Keratinocyte (primary cell): ENCODE measurements at regions not wholly inside any gene's neighbourhood (a gene's known extent, or its start where the extent isn't known, plus 50 kb on each side); places are given as distances from the start of the nearest gene placed in this dataset.

Experiments used
- DNase-seq: peaks from one replicate; pipeline ENCODE4 v3.0.0-alpha.2; 2011; ENCODE audit warnings: low read depth, missing footprints, low spot score
- FAIRE-seq: peaks from 2 replicates; lab custom pipeline; 2011; peaks lifted over from hg19 to GRCh38; lab: Jason Lieb, UNC
- H2AFZ ChIP-seq: 2 replicates; pipeline ENCODE4 v1.6.0; 2012; ENCODE audit warnings: low read length, control low read depth, inconsistent platforms; ENCODE audit not compliant: control insufficient read depth
- H3K27ac ChIP-seq: 2 replicates; pipeline ENCODE4 v1.5.1; 2011; ENCODE audit warnings: low read length; ENCODE audit not compliant: control insufficient read depth, insufficient read depth
- H3K27me3 ChIP-seq: 3 replicates; pipeline ENCODE4 v1.6.0; 2011; ENCODE audit warnings: low read length; ENCODE audit not compliant: control insufficient read depth, insufficient read depth; ENCODE audit errors: extremely low read depth
- H3K36me3 ChIP-seq, 2 experiments: 2 replicates in 1 of 2; 3 replicates in 1 of 2; pipeline ENCODE4 v1.5.1; 2011; ENCODE audit warnings: low read length in 2 of 2, mild to moderate bottlenecking in 1 of 2; ENCODE audit not compliant: control insufficient read depth in 2 of 2, insufficient read depth in 2 of 2; ENCODE audit errors: extremely low read depth in 1 of 2
- H3K4me1 ChIP-seq: 3 replicates; pipeline ENCODE4 v1.5.1; 2011; ENCODE audit warnings: low read length; ENCODE audit not compliant: control insufficient read depth, insufficient read depth; ENCODE audit errors: extremely low read depth
- H3K4me2 ChIP-seq: 3 replicates; pipeline ENCODE4 v1.6.0; 2011; ENCODE audit warnings: low read depth, low read length; ENCODE audit not compliant: control insufficient read depth, insufficient read depth; ENCODE audit errors: extremely low read depth
- H3K4me3 ChIP-seq, 3 experiments: fragments of 200-600 bp in 1 of 3; sonication (generic) in 1 of 3; 2 replicates in 2 of 3; 3 replicates in 1 of 3; pipeline ENCODE4 v1.5.1; 2011 to 2016; ENCODE audit warnings: low read length in 3 of 3, mild to moderate bottlenecking in 3 of 3, control low read depth in 2 of 3, inconsistent platforms in 1 of 3, low read depth in 1 of 3, mixed read lengths in 1 of 3, mixed run types in 1 of 3, moderate library complexity in 1 of 3; ENCODE audit not compliant: control insufficient read depth in 2 of 3, insufficient read depth in 2 of 3; ENCODE audit errors: extremely low read depth in 1 of 3
- H3K79me2 ChIP-seq: 2 replicates; pipeline ENCODE4 v1.6.0; 2012; ENCODE audit warnings: low read length; ENCODE audit not compliant: control insufficient read depth, insufficient read depth
- H3K9ac ChIP-seq: 3 replicates; pipeline ENCODE4 v1.6.0; 2011; ENCODE audit warnings: low read length; ENCODE audit not compliant: control insufficient read depth, insufficient read depth; ENCODE audit errors: extremely low read depth
- H3K9me1 ChIP-seq: 3 replicates; pipeline ENCODE4 v1.6.0; 2011; ENCODE audit warnings: low read length; ENCODE audit not compliant: control insufficient read depth, insufficient read depth; ENCODE audit errors: extremely low read depth
- H3K9me3 ChIP-seq: 2 replicates; pipeline ENCODE4 v1.5.1; 2012; ENCODE audit warnings: low read depth, low read length; ENCODE audit not compliant: control insufficient read depth
- H4K20me1 ChIP-seq: 3 replicates; pipeline ENCODE4 v1.6.0; 2011; ENCODE audit warnings: low read length; ENCODE audit not compliant: control insufficient read depth, insufficient read depth; ENCODE audit errors: extremely low read depth
- CTCF ChIP-seq, 3 experiments: IDR thresholded peaks in 1 of 3; conservative IDR thresholded peaks in 1 of 3; optimal IDR thresholded peaks in 1 of 3; 2 replicates in 2 of 3; 3 replicates in 1 of 3; pipeline versions ENCODE3 to v1.5.1; 2011; ENCODE audit warnings: low read length in 3 of 3, mild to moderate bottlenecking in 3 of 3, moderate library complexity in 2 of 3, control low read depth in 1 of 3, inconsistent platforms in 1 of 3; ENCODE audit not compliant: insufficient read depth in 2 of 3; ENCODE audit errors: extremely low read depth in 1 of 3
- EZH2 ChIP-seq: IDR thresholded peaks from one replicate; pipeline ENCODE4 v1.6.1; 2012; ENCODE audit warnings: inconsistent platforms, mild to moderate bottlenecking, low read length, moderate library complexity
- dilution Hi-C: fragments of 300-500 bp; cut with MboI; formaldehyde crosslinking; loops from one replicate; pipeline ENCODE4 v1.7.0; 2020; ENCODE audit warnings: low sequenced_read_pairs; ENCODE audit not compliant: extremely low pct_ligation_motif_present

- no peaks in the 10 kb centered on the region for H3K9me1 ChIP-seq
- no peaks in the 10 kb centered on the region for H3K36me3 ChIP-seq
- no peak overlapping the region for H3K4me2 ChIP-seq
- no peak overlapping the region for H3K9ac ChIP-seq
- dilution Hi-C loops = no loop called here
- no peaks in the 10 kb centered on the region for H3K79me2 ChIP-seq
- no peak overlapping the region for H2AFZ ChIP-seq
- TF ChIP-seq EZH2 (no peak), CTCF (optimal IDR thresholded peaks at IDR 0.05 in 1 of 3, IDR thresholded peaks at IDR 0.05 in 1 of 3, conservative IDR thresholded peaks at IDR 0.05 in 1 of 3; ENCODE audit: extremely low read depth in 1 of 3, insufficient read depth in 2 of 3, low read length in 3 of 3) (no peak)
- no peaks in the 10 kb centered on the region for H4K20me1 ChIP-seq
- H3K4me1 ChIP-seq = no peaks in the 10 kb centered on the region
- DNase-seq = no peak
- no peak for FAIRE-seq
- no peak overlapping the region for H3K27ac ChIP-seq
- no peaks in the 10 kb centered on the region for H3K27me3 ChIP-seq
- no peaks in the 10 kb centered on the region for H3K9me3 ChIP-seq
- H3K4me3 ChIP-seq = no peak overlapping the region
These were observed 213.9 kb upstream of the KLHL29 start for GRCh38 chr2:23171108-23171507.

GRCh38 chr2:23178396-23178795, 206.6 kb upstream of the KLHL29 start:
- Histone ChIP-seq H3K79me2 (no peaks in the 10 kb centered on the region), H3K9me3 (no peaks in the 10 kb centered on the region), H3K27ac (no peak overlapping the region), H3K9ac (no peak overlapping the region), H3K4me1 (no peaks in the 10 kb centered on the region), H4K20me1 (no peaks in the 10 kb centered on the region), H2AFZ (no peak overlapping the region), H3K4me3 (no peak overlapping the region), H3K4me2 (no peak overlapping the region), H3K27me3 (no peaks in the 10 kb centered on the region), H3K9me1 (no peaks in the 10 kb centered on the region), H3K36me3 (no peaks in the 10 kb centered on the region)
- no peak for TF ChIP-seq CTCF (optimal IDR thresholded peaks at IDR 0.05 in 1 of 3, IDR thresholded peaks at IDR 0.05 in 1 of 3, conservative IDR thresholded peaks at IDR 0.05 in 1 of 3; ENCODE audit: extremely low read depth in 1 of 3, insufficient read depth in 2 of 3, low read length in 3 of 3)
- FAIRE-seq (no peak), DNase-seq (no peak)
- dilution Hi-C loops = no loop called here
